ENCODE measurements at regions not wholly inside any gene's neighbourhood (a gene's known extent, or its start where the extent isn't known, plus 50 kb on each side); places are given as distances from the start of the nearest gene placed in this dataset.
"Not testable (repeated sequence)": the region's sequence is repeated elsewhere in the genome, so short reads cannot be mapped to it uniquely, and the experiment has no call there.

- no peak for TF ChIP-seq POLR2AphosphoS5 (IDR thresholded peaks at IDR 0.05)
- TF ChIP-seq CTCF (IDR thresholded peaks at IDR 0.05): no peak
- no peak for TF ChIP-seq POLR2A (IDR thresholded peaks at IDR 0.05)
- no peak for TF ChIP-seq EP300 (IDR thresholded peaks at IDR 0.05)
- no peak overlapping the region for H3K4me3 ChIP-seq
- 89% methylated on average over 4 of the region's 4 CpGs for WGBS
These were observed 787.8 kb upstream of the FAM174A start for GRCh38 chr5:99747342-99747741.

GRCh38 chr5:99733146-99733545 lies 802.0 kb upstream of the FAM174A start:
- WGBS: 91% methylated on average over 1 of the region's 1 CpG
- H3K36me3 ChIP-seq; H3K4me1 ChIP-seq; H3K27ac ChIP-seq; H3K27me3 ChIP-seq; DNase-seq (ENCODE audit: low spot score in 2 of 2); H3K4me3 ChIP-seq; H3K9me3 ChIP-seq: not testable (repeated sequence)

More at GRCh38 chr5:99747342-99747741, 787.8 kb upstream of the FAM174A start:
- Histone ChIP-seq H3K9me3 (no peaks in the 10 kb centered on the region), H3K36me3 (no peaks in the 10 kb centered on the region), H3K27ac (no peak overlapping the region), H3K4me1 (no peaks in the 10 kb centered on the region), H3K27me3 (no peaks in the 10 kb centered on the region)
- no peak for DNase-seq (ENCODE audit: low spot score in 2 of 2)

DNA sequence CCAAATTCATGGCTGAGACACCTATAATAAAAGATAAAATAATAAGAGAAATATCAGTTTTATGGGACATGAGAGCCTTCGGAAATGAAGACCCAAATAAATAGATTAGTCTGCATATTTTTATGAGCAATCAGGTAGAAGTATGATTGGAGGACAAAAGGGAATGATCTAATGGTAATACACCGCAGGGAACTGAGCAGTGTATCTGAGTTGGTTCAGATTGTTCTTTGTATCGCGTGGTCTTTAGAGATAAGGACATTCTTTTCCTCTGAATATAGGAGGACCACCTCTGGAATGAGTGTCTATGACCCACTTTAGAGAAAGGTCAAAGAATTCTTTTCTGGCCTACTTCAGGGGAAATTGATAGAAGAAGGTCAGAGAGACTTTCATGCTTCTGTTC lies 801.8 kb upstream of the CHD1 start:
- DNase-seq (ENCODE audit: low spot score in 2 of 2); H3K4me1 ChIP-seq; H3K4me3 ChIP-seq; H3K9me3 ChIP-seq; H3K27me3 ChIP-seq; H3K27ac ChIP-seq; H3K36me3 ChIP-seq: not testable (repeated sequence)
- 77% methylated on average over 4 of the region's 4 CpGs for WGBS

DNA sequence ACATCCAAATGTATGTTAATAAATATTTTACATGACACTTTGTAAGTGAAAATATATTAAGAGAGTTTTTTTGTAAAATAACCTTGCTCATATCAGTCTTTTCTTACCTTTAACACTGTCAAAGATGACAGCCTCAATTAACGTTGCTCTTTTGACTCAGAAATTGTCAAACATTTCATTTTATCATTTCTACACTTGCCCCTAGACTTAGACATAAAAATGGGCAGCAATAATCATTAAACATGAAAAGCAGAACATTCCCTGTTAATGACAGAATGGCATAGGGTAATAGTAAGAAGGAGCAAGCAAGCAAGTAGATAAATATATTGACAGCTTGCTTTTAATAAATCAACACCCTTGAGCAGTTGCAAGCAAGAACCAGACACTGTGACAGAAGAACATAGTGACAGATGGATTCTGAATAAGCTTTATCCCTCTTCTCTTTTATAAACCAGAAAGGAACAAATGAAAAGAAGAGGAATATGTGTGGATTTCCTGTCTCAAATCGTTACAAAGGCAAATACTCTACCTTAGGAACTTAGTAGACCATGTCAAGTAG lies 796.0 kb upstream of the CHD1 start:
- Histone ChIP-seq H3K9me3 (no peaks in the 10 kb centered on the region), H3K27ac (no peak overlapping the region), H3K4me1 (no peaks in the 10 kb centered on the region), H3K4me3 (no peak overlapping the region), H3K36me3 (no peaks in the 10 kb centered on the region), H3K27me3 (no peaks in the 10 kb centered on the region)
- 52% methylated on average over 2 of the region's 2 CpGs for WGBS
- TF ChIP-seq EP300 (IDR thresholded peaks at IDR 0.05): no peak
- TF ChIP-seq POLR2A (IDR thresholded peaks at IDR 0.05): no peak
- TF ChIP-seq POLR2AphosphoS5 (IDR thresholded peaks at IDR 0.05): no peak
- no peak for TF ChIP-seq CTCF (IDR thresholded peaks at IDR 0.05)
- no peak for DNase-seq (ENCODE audit: low spot score in 2 of 2)

GRCh38 chr5:99721506-99721905 lies 792.7 kb upstream of the CHD1 start:
- no peaks in the 10 kb centered on the region for H3K4me1 ChIP-seq
- TF ChIP-seq POLR2AphosphoS5 (IDR thresholded peaks at IDR 0.05): no peak
- TF ChIP-seq CTCF (IDR thresholded peaks at IDR 0.05): no peak
- no peak for TF ChIP-seq POLR2A (IDR thresholded peaks at IDR 0.05)
- no peak for TF ChIP-seq EP300 (IDR thresholded peaks at IDR 0.05)
- no peak for DNase-seq (ENCODE audit: low spot score in 2 of 2)
- H3K36me3 ChIP-seq: no peaks in the 10 kb centered on the region
- H3K27me3 ChIP-seq: no peaks in the 10 kb centered on the region
- H3K27ac ChIP-seq: no peak overlapping the region
- H3K9me3 ChIP-seq: no peaks in the 10 kb centered on the region
- H3K4me3 ChIP-seq: no peak overlapping the region

GRCh38 chr5:99715921-99716320 lies 787.1 kb upstream of the CHD1 start:
- 83% methylated on average over 3 of the region's 3 CpGs for WGBS
- Histone ChIP-seq H3K4me3 (no peak overlapping the region), H3K36me3 (no peaks in the 10 kb centered on the region), H3K9me3 (no peaks in the 10 kb centered on the region), H3K27ac (no peak overlapping the region), H3K27me3 (no peaks in the 10 kb centered on the region), H3K4me1 (no peaks in the 10 kb centered on the region)
- TF ChIP-seq POLR2A (IDR thresholded peaks at IDR 0.05) (no peak), CTCF (IDR thresholded peaks at IDR 0.05) (no peak), EP300 (IDR thresholded peaks at IDR 0.05) (no peak), POLR2AphosphoS5 (IDR thresholded peaks at IDR 0.05) (no peak)
- DNase-seq (ENCODE audit: low spot score in 2 of 2): no peak
